GM18861 (cell line): ENCODE measurements at regions not wholly inside any gene's neighbourhood (a gene's known extent, or its start where the extent isn't known, plus 50 kb on each side); places are given as distances from the start of the nearest gene placed in this dataset.
"Not testable (repeated sequence)": the region's sequence is repeated elsewhere in the genome, so short reads cannot be mapped to it uniquely, and the experiment has no call there.

Experiments
- ATAC-seq: cut with Tn5 transposase; IDR thresholded peaks from one replicate; pipeline ENCODE4 v1.9.1; 2021; ENCODE audit not compliant: unreplicated experiment

DNA sequence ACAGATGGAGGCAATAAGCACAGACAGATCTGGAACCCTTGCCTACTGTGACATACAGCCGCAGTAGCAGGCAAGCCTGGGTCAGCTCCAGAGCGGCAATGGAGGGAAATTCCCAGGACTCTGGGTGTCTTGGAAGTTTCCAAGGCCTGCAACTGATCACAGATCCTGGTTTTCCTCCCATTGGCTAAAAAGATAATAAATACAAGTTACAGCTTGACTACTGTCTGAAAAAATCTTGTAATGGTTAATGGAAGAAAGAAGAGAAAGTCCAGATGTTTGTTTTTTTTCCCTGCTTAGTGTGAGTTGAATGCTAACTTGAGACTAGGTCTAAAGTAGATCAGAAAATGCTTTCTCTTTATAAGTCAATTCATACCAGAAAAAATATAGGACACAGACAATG lies 307.6 kb downstream of the ALDH8A1 start:
- ATAC-seq: no peak

- ATAC-seq: peak; percentile 93
These were observed 308.9 kb downstream of the ALDH8A1 start for GRCh38 chr6:134640975-134641429.

GRCh38 chr6:134640229-134640628 lies 309.7 kb downstream of the ALDH8A1 start:
- ATAC-seq: no peak

- ATAC-seq: no peak
These were observed 312.0 kb downstream of the ALDH8A1 start for GRCh38 chr6:134637847-134638437.

DNA sequence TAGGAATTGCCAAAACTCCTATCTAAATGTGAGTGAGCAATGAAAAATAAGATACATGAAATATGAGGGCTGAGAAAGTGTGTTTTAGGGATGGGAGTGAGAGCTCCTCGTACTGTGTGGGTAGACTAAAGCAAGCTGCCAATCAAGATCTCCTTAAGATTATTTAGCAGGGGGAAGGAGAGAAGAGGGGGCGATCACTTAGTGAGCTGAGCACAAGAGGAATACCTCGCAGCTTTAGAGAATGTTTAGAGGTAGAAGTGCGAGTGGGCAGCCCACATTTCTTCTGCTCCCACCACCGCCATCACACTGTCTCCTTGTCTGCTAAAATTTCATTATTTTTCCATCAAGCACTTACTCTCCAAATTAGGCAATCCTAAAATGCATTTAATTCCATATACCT lies 312.6 kb downstream of the ALDH8A1 start:
- no peak for ATAC-seq

GRCh38 chr6:134636186-134636799 lies 313.6 kb downstream of the ALDH8A1 start:
- ATAC-seq: no peak

DNA sequence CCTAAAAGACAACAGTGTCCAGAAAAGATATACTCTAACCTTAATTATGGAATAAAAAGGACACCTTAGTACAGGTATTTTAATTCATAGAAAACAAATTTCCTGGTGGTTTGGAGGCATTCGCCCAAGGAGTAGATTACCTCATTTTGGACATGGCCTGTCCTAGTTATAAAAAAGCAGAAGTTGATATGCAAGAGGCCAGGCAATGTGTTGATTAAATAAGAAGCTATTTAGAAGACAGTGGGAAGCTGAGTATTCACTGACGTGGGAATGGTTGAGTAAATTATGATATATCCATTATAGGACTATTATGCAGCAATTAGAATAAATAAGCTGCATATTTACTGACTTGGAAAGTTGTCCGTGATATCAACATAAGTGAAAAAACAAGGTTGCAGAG lies 314.9 kb downstream of the ALDH8A1 start:
- no peak for ATAC-seq

- no peak for ATAC-seq
These were observed 315.4 kb downstream of the ALDH8A1 start for GRCh38 chr6:134634466-134634865.

DNA sequence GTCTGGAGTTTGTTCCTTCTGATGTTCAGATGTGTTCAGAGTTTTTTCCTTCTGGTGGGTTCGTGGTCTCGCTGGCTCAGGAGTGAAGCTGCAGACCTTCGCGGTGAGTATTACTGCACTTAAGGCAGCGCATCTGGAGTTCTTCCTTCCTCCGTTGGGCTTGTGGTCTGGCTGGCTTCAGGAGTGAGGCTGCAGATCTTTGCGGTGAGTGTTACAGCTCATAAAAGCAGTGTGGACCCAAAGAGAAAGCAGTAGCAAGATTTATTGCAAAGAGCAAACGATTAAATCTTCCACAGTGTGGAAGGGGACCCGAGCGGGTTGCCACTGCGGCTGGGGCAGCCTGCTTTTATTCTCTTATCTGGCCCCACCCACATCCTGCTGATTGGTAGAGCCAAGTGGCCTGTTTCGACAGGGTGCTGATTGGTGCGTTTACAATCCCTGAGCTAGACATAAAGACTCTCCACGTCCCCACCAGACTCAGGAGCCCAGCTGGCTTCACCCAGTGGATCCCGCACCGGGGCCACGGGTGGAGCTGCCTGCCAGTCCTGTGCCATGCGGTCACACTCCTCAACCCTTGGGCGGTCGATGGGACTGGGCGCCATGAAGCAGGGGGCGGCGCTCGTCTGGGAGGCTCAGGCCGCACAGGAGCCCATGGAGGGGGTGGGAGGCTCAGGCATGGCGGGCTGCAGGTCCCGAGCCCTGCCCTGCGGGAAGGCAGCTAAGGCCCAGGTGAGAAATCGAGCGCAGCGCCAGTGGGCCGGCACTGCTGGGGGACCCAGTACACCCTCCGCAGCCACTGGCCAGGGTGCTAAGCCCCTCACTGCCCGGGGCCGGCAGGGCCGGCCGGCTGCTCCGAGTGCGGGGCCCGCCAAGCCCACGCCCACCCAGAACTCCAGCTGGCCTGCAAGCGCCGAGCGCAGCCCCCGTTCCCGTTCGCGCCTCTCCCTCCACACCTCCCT lies 315.3 kb upstream of the SGK1 start:
- ATAC-seq: not testable (repeated sequence)

DNA sequence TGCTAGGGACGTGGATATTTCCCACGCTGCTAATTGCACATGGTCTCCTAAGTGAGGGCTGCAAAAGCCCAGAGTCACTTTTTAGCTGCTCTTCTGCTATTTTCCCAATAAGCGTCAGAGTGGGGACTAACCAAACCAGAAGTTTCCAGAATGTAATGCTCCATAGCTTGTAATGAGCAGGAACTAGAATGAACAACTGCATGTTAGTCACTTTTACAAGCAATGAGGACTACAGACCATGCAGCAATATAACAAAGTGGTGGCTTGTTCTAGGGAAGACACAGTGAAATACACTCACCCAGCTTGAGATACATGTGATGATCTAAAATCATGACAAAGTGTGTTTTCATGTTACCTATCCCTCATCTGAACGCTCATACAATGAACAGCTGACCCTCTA lies 314.1 kb upstream of the SGK1 start:
- ATAC-seq: no peak

DNA sequence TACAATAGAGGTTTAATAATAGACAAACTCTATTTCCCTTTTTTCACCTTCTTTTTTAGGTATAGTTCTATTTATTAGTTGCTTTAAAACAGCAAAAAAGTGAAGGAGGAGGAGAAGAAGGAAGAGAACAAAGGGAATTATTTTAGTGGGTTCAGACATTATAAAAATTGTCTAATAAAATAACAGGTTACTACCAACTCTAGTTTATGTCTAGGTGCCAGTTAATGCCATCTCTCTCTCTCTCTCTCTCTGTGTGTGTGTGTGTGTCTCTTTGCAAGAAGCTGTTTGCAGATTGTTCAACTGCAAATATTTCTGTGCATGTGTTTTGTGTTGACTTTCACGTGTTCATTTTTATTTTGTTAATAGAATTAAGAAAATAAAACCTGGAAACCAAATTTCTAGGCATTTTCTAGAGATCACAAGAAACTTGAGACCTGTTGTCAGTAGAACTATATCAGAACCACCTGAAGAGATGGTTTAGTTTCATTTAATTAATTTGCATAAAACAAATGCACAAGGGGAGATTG lies 313.5 kb upstream of the SGK1 start:
- ATAC-seq: no peak

- no peak for ATAC-seq
These were observed 312.7 kb upstream of the SGK1 start for GRCh38 chr6:134630508-134631121.

DNA sequence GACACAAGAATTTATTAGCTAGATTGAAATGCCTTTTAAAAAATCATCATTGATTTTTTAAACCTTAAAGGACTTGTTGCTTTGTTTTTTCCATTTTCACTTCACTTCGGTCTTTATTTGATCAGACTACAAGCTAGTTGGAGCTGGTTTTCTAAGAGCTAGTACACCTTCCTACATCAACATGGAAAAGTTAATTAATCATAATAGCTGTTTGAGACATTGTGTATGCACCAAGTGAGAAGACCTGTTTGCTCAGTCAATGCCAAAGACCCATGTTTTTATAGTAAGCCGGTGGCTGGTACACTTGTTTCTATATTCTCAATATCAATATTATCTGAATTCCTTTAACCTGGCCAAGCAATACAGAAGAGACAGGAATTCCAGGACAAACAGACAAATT lies 310.2 kb upstream of the SGK1 start:
- ATAC-seq: no peak

DNA sequence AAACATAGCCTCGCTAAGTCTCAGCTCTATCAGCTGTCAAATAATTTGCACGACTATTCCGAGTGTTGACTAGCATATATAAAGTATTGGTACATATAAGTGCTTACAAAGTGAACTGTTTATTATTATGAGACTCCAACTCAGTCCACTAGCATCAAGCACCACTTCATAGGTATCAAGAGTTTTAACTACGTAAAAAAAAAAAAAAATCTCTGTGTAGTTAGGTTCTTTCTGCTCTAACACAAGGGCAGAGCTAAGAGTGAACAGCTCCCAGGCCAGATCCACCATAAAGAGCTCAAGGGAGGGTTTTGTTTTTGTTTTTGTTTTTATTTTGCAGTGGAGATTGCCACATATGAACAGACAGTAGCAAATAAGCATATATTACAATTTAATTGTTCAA lies 309.8 kb upstream of the SGK1 start:
- no peak for ATAC-seq

DNA sequence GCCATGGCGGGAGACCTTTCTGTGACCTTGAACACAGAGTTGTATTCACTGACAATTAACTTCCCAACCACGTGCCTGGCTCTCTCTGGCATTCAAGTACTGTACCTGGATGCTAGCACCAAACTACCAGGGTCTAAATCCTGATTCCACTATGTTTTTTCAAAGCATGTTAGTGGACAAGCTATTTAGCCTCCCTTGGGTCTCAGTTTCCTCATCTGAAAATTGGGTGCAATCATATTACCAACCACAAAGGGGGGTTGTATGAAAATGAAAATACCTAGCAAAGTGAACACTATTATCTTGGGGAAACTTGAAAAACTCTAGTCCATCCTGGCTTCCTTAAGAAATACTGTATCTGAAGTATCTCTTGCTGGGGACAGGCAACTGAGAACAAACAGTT lies 308.7 kb upstream of the SGK1 start:
- no peak for ATAC-seq

- ATAC-seq: no peak
These were observed 308.2 kb upstream of the SGK1 start for GRCh38 chr6:134626086-134626485.

DNA sequence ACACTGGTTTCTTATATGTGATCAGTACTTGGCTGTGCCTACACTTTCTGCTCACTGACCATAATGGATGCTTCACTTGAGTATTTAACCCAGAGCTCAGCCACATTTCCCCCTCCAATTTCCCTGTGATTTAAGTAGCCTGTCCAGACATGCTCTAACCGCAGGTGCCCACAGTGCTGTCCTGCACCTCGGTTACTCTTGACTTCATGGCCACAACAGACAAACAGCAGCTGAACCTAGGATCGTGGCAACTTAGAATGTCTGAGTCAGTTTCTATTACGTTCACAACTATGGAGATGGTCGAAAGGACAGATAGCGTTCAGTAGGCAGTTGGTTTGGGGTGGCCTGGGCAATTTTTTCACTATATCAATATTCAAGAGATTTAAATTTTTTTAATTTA lies 306.9 kb upstream of the SGK1 start:
- no peak for ATAC-seq

- ATAC-seq: no peak
These were observed 305.5 kb upstream of the SGK1 start for GRCh38 chr6:134623401-134623800.

GRCh38 chr6:134622382-134623173 lies 304.7 kb upstream of the SGK1 start:
- ATAC-seq: no peak

DNA sequence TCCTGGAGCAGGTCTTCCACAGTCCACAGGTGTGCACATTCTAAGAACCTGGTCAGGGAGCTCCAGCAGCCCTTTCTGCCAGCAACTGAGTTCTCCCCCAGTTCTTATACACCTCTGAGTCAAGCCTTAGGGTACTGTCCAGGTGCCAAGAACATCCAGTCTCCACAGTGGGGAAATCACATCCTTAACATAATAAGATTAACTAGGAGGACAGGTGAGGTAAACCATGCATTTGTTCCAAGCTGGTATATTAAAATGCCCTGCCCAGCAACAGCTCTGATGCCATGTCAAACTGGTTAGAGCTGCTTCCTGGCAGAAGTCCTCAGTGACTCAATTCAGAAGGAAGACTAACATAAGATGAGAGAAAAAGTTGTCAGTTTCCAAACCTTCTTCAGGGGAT lies 303.9 kb upstream of the SGK1 start:
- ATAC-seq: no peak
